ENCODE measurements at regions not wholly inside any gene's neighbourhood (a gene's known extent, or its start where the extent isn't known, plus 50 kb on each side); places are given as distances from the start of the nearest gene placed in this dataset.

- DNase-seq = no peak
Measured at GRCh38 chr4:52290466-52290865, 239.4 kb downstream of the SPATA18 start.

GRCh38 chr4:52292245-52292644, 241.1 kb downstream of the SPATA18 start:
- DNase-seq = no peak

- DNase-seq = no peak
Measured at GRCh38 chr4:52296341-52296740, 245.2 kb downstream of the SPATA18 start.

- DNase-seq = no peak
Measured at GRCh38 chr4:52298444-52298843, 247.3 kb downstream of the SPATA18 start.

- DNase-seq = no peak
Measured at GRCh38 chr4:52299120-52299519, 248.0 kb downstream of the SPATA18 start.

GRCh38 chr4:52311464-52312125, 260.5 kb downstream of the SPATA18 start:
- DNase-seq = no peak

GRCh38 chr4:52312722-52313121, 261.6 kb downstream of the SPATA18 start:
- DNase-seq = no peak

- no peak for DNase-seq
Measured at GRCh38 chr4:52317361-52317879, 266.3 kb downstream of the SPATA18 start.

- no peak for DNase-seq
Measured at GRCh38 chr4:52317981-52318380, 266.9 kb downstream of the SPATA18 start.

GRCh38 chr4:52329894-52330293, 278.8 kb downstream of the SPATA18 start:
- DNase-seq = no peak

GRCh38 chr4:52343595-52343994, 292.5 kb downstream of the SPATA18 start:
- DNase-seq = no peak

- no peak for DNase-seq
Measured at GRCh38 chr4:52350926-52351325, 299.8 kb downstream of the SPATA18 start.

GRCh38 chr4:52358366-52358765, 300.7 kb downstream of the USP46 start:
- DNase-seq = no peak

GRCh38 chr4:52358883-52359321, 300.2 kb downstream of the USP46 start:
- DNase-seq = peak; percentile 40

GRCh38 chr4:52366191-52366590, 292.9 kb downstream of the USP46 start:
- no peak for DNase-seq

GRCh38 chr4:52366621-52367020, 292.5 kb downstream of the USP46 start:
- no peak for DNase-seq

- no peak for DNase-seq
Measured at GRCh38 chr4:52367282-52367830, 291.7 kb downstream of the USP46 start.

GRCh38 chr4:52368895-52369294, 290.2 kb downstream of the USP46 start:
- no peak for DNase-seq

GRCh38 chr4:52369649-52370048, 289.5 kb downstream of the USP46 start:
- no peak for DNase-seq

GRCh38 chr4:52370576-52370975, 288.5 kb downstream of the USP46 start:
- no peak for DNase-seq

- DNase-seq = no peak
Measured at GRCh38 chr4:52371841-52372240, 287.3 kb downstream of the USP46 start.

GRCh38 chr4:52372269-52372668, 286.8 kb downstream of the USP46 start:
- peak; percentile 48 for DNase-seq

- peak; percentile 21 for DNase-seq
Measured at GRCh38 chr4:52372747-52373146, 286.4 kb downstream of the USP46 start.

GRCh38 chr4:52373650-52374049, 285.5 kb downstream of the USP46 start:
- no peak for DNase-seq

GRCh38 chr4:52374877-52375276, 284.2 kb downstream of the USP46 start:
- DNase-seq = no peak

Data from DMS79 (cell line).